GM21526 (cell line): ENCODE measurements at regions not wholly inside any gene's neighbourhood (a gene's known extent, or its start where the extent isn't known, plus 50 kb on each side); places are given as distances from the start of the nearest gene placed in this dataset.
A peak's percentile ranks its signal among the peaks of the same experiment; 100 is the strongest.

ENCODE experiments used
- ATAC-seq: cut with Tn5 transposase; IDR thresholded peaks from one replicate; pipeline ENCODE4 v1.9.1; 2021; ENCODE audit warnings: moderate library complexity; ENCODE audit not compliant: unreplicated experiment, low FRiP score

DNA sequence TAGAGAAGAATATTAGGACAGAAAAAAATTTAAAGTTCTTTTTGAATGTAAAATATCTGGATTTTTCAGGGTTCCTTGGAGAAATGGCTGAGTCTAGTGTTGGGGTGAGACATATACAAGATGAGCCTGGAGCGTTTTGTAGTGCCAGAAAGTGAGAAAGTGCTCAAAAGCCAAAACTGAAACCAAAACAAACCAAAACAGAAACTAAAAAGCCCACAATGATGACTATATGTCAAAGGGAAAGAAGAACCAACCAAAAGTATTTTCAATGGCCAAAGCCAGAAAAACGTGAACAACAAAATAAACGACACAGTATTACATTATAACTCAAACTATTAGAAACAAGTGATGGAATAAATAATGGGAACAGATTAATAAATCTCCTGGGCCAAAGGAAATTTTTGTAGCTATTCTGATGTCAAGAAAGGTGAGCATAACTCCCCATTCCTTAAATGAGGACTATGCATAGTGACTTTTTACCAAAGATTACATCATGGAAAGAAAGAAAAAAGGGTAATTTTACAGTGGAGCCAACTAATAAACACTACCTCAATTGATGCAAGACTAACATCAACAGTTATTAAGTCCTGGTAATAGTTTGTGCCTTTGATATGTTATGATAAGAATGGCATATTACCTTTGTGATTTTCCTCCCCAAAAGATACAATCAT is 1137.6 kb downstream of the C4orf33 start:
- ATAC-seq = peak; percentile 100

DNA sequence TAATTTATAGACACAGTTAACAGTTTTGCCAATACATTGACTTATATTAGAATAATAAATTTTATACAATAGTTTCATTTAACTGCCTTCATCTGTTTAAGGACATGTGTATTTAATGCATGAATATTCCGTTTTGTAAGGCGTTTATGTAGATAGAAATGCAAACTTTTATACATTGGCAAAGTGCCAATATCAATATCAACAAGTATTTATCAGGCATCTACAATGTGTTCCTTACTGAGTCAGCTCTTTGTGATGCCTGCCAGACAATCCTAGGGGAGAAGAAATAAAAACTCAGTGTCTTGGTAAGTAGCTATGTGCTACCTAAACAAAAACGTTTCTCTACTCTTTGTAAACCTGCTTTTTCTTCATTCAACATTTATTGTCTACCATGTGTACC is 1142.2 kb downstream of the C4orf33 start:
- no peak for ATAC-seq

- ATAC-seq = no peak
Measured at GRCh38 chr4:130249002-130249401, 1153.0 kb downstream of the C4orf33 start.

- no peak for ATAC-seq
Measured at GRCh38 chr4:130257271-130257670, 1161.3 kb downstream of the C4orf33 start.

GRCh38 chr4:130266814-130267213 is 1170.9 kb downstream of the C4orf33 start:
- no peak for ATAC-seq

- ATAC-seq = no peak
Measured at GRCh38 chr4:130288576-130288975, 1192.6 kb downstream of the C4orf33 start.

- ATAC-seq = no peak
Measured at GRCh38 chr4:130293692-130294091, 1197.7 kb downstream of the C4orf33 start.

DNA sequence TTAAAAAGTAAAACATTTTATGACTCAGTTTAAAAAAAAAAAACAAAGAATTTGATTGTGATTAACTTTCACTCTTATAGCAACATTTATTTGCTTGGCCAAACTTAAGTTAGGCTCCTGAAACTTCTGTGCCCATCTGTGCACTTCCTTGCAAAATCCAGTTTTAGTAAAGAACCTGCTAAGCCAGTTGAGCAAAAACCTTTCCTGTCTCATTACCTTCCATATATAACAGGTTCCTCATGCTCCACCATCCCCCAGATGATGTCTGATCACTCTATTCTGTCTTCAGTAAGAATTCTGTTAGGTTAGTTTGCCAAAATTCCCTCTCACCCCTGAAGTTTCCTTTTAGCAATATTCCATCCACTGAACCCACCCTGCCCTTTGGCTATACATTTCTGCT is 1200.5 kb downstream of the C4orf33 start:
- no peak for ATAC-seq

DNA sequence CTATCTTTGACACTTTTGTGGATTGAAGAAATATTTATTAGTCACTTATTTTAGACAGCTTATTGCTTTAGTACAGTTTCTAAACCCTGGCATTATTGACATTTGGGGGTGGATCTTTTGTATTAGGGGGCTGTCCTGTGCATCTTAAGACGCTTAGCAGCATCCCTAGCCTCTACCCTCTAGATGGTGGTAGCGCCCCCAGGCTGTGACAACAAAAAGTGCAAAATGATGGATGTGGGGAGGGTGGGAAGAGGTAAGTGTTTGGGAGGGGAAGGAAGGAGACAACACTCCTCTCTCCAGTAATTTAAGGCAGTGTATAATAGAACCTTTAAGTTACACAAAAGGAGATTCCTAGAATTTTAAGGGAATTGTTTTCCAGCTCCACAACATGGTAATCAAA is 1210.6 kb downstream of the C4orf33 start:
- ATAC-seq = no peak

DNA sequence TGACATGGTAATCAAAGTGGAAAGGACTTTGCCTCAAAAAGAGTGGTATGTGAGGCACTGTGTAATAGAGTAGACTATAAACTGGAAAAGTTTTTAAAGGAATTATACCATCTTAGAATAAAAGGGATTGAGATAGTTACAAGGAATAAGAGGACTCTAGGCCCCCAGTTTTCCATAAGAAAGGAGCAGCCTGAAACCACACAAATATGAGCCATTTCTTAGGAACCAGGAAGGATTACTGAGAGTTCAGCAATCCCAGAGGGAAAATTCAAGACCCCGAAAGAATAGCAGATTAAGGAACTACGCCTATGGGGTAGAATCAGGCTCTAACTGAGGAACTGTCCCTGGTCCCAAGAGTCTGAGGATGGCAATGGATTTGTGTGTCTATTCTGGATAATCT is 1213.3 kb downstream of the C4orf33 start:
- no peak for ATAC-seq

GRCh38 chr4:130322439-130322838 is 1226.5 kb downstream of the C4orf33 start:
- ATAC-seq = no peak

- no peak for ATAC-seq
Measured at GRCh38 chr4:130329036-130329435, 1233.1 kb downstream of the C4orf33 start.

GRCh38 chr4:130333241-130333759 is 1237.3 kb downstream of the C4orf33 start:
- ATAC-seq = no peak

- no peak for ATAC-seq
Measured at GRCh38 chr4:130335417-130336194, 1239.7 kb downstream of the C4orf33 start.

DNA sequence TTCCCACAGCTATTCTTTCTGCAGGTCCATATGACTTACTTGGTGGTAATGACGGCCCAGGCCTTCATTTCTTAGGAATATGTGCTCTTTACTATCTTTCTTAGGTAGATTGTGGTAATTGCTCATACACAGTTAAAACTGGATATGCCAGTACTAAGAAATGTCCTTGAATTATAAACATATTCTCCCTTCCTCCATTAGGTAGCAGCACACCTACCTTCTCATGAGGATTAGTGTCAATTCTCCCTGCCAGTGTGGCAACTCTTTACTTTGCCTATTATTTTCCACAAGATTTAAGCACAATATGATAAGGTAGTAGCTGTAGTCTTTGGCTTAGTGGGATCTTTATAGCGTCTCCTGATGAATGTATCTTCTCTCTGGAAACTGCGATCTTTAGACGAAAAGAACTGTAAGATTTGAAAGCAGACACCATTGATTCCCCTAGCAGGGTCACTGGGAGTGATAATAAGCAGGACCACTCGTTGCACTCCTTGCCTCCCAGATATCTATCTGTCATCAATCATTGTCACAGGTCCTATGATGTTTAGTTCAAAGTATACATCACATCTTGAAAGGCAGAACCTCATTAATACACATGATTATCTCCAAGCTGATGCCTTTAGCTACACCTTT is 1240.7 kb downstream of the C4orf33 start:
- ATAC-seq = peak; percentile 89

- no peak for ATAC-seq
Measured at GRCh38 chr4:130338851-130339250, 1242.9 kb downstream of the C4orf33 start.

- no peak for ATAC-seq
Measured at GRCh38 chr4:130349745-130350144, 1253.8 kb downstream of the C4orf33 start.

DNA sequence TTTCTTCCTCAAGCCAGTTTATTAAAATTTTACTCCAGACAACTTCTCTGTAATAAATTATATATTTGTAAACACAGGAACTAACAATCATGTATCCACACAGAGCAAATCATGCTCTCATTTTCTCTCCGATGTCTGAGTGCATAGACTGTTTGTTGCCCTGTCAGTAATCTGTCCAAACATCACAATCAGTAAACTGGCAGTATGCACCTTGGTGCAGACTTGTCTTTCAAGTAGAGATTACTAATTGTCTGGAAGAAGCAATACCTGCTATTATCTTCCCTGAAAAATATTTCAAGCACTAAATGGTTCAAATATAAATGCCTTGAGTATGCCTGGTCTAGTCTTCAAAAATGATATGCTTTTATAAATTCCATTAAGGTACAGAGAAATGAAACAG is 1260.9 kb downstream of the C4orf33 start:
- no peak for ATAC-seq

- ATAC-seq = no peak
Measured at GRCh38 chr4:130359542-130359941, 1263.6 kb downstream of the C4orf33 start.

DNA sequence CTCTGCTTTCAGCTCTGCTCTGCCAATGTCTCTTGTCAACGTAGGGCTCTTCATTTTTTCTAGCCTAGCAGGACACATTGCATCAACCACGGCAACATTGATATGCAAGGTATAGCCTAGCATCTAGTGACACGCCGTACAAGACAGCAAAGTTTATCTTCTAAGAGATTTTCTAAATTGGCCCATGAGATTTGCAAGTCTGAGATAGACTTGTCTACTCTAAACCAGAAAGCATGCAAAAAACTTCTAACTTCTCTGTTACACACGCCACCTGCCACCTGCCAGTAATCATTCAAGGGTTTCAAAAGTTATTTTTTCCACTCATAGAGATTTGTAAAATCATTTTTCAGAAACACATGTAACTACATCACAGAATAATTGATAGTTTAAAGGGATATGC is 1265.7 kb downstream of the C4orf33 start:
- no peak for ATAC-seq

DNA sequence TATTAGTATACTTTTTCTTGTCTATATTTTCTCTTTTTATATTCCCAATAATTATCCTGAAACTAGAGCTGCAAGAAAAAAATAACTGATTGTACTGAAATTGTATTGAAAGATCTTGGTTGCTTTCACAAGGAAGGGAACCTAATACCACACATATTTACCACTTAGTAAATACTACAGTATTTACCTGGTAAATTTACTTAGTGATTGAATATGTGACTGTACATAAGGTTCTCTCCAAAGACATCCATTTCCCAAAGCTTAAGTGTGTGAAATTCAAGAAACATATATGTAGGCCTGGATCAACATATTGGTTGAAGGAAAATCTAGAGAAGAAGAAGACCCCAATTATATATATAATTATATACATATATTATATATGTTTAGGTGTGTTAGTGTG is 1272.7 kb downstream of the C4orf33 start:
- ATAC-seq = no peak
